HCEC 1CT (cell line): ENCODE measurements at regions not wholly inside any gene's neighbourhood (a gene's known extent, or its start where the extent isn't known, plus 50 kb on each side); places are given as distances from the start of the nearest gene placed in this dataset.
"Not testable (repeated sequence)": the region's sequence is repeated elsewhere in the genome, so short reads cannot be mapped to it uniquely, and the experiment has no call there.

Source experiments
- DNase-seq: peaks from one replicate; pipeline ENCODE4 v3.0.0-alpha.2; 2017

GRCh38 chr15:100769043-100769974, 110.3 kb upstream of the ALDH1A3 start:
- no peak for DNase-seq

GRCh38 chr15:100769975-100770340, 109.7 kb upstream of the ALDH1A3 start:
- no peak for DNase-seq

GRCh38 chr15:100770661-100771584, 108.7 kb upstream of the ALDH1A3 start:
- DNase-seq: no peak

GRCh38 chr15:100771746-100772145, 107.9 kb upstream of the ALDH1A3 start:
- DNase-seq: no peak

GRCh38 chr15:100772478-100772877, 107.2 kb upstream of the ALDH1A3 start:
- DNase-seq: no peak

GRCh38 chr15:100772892-100773520, 106.6 kb upstream of the ALDH1A3 start:
- no peak for DNase-seq

- DNase-seq: not testable (repeated sequence)
These were observed 105.6 kb upstream of the ALDH1A3 start for GRCh38 chr15:100774044-100774443.

GRCh38 chr15:100775581-100776185, 103.9 kb upstream of the ALDH1A3 start:
- no peak for DNase-seq

- no peak for DNase-seq
These were observed 101.8 kb upstream of the ALDH1A3 start for GRCh38 chr15:100777821-100778220.

GRCh38 chr15:100778831-100779288, 100.8 kb upstream of the ALDH1A3 start:
- DNase-seq: no peak

- DNase-seq: no peak
These were observed 100.1 kb upstream of the ALDH1A3 start for GRCh38 chr15:100779331-100780207.

GRCh38 chr15:100780208-100780800, 99.3 kb upstream of the ALDH1A3 start:
- DNase-seq: no peak

- DNase-seq: no peak
These were observed 98.3 kb upstream of the ALDH1A3 start for GRCh38 chr15:100781061-100781960.

GRCh38 chr15:100781961-100782530, 97.6 kb upstream of the ALDH1A3 start:
- DNase-seq: no peak

- DNase-seq: no peak
These were observed 96.3 kb upstream of the ALDH1A3 start for GRCh38 chr15:100783291-100783690.

GRCh38 chr15:100783760-100784492, 95.7 kb upstream of the ALDH1A3 start:
- DNase-seq: no peak

- DNase-seq: no peak
These were observed 95.0 kb upstream of the ALDH1A3 start for GRCh38 chr15:100784493-100785180.
